Gastroesophageal sphincter (tissue), 4 donors: ENCODE measurements at regions not wholly inside any gene's neighbourhood (a gene's known extent, or its start where the extent isn't known, plus 50 kb on each side); places are given as distances from the start of the nearest gene placed in this dataset.
"Not testable (repeated sequence)": the region's sequence is repeated elsewhere in the genome, so short reads cannot be mapped to it uniquely, and the experiment has no call there.

ENCODE experiments used
- ATAC-seq: fragments of 150-250 bp; one replicate; pipeline ENCODE4 v1.9.1; 2016; ENCODE audit warnings: mild to moderate bottlenecking, moderate library complexity
- H3K27ac ChIP-seq, 4 donors: fragments of 200-600 bp; sonication (generic) in 3 of 4; 1 replicate in 3 of 4; 2 replicates in 1 of 4; pipeline ENCODE4 v1.5.1; 2016 to 2019
- H3K27me3 ChIP-seq: fragments of 200-600 bp; sonication (generic); one replicate; pipeline ENCODE4 v1.5.1; 2019
- H3K36me3 ChIP-seq, 2 donors: fragments of 200-600 bp; sonication (generic); one replicate each; pipeline ENCODE4 v1.5.1; 2019; ENCODE audit warnings: control low read depth in 1 of 2
- H3K4me1 ChIP-seq, 3 donors: fragments of 200-600 bp; sonication (generic); 1 replicate in 2 of 3; 2 replicates in 1 of 3; pipeline ENCODE4 v1.5.1; 2016 to 2019; ENCODE audit warnings: control low read depth in 2 of 3
- H3K4me3 ChIP-seq, 2 donors: fragments of 200-600 bp; sonication (generic); one replicate each; pipeline ENCODE4 v1.5.1; 2019; ENCODE audit warnings: mild to moderate bottlenecking in 1 of 2, moderate library complexity in 1 of 2
- H3K9me3 ChIP-seq, 3 donors: fragments of 200-600 bp; sonication (generic); one replicate each; pipeline ENCODE4 v1.5.1; 2017 to 2019; ENCODE audit warnings: control low read depth in 2 of 3
- EP300 ChIP-seq: sonication (generic); formaldehyde crosslinking; IDR thresholded peaks from one replicate; pipeline ENCODE4 v1.6.1; 2017; ENCODE audit warnings: antibody characterized with exemption, mild to moderate bottlenecking
- POLR2A ChIP-seq, 2 donors: fragments of 450-650 bp; IDR thresholded peaks; one replicate each; pipeline ENCODE4 v1.6.1; 2017; ENCODE audit warnings: antibody characterized with exemption in 2 of 2, mild to moderate bottlenecking in 2 of 2, moderate library complexity in 1 of 2
- POLR2AphosphoS5 ChIP-seq: sonication (generic); formaldehyde crosslinking; IDR thresholded peaks from one replicate; pipeline ENCODE4 v1.6.1; 2017; ENCODE audit warnings: antibody characterized with exemption
- WGBS, 2 donors: methylation state at CpG; one replicate each; pipeline ENCODE4 v1.1.5; 2018; ENCODE audit warnings: low coverage in 1 of 2; 5-methylcytosine and 5-hydroxymethylcytosine counted together
- TF ChIP-seq, protein P1 (sequence below), 4 experiments: fragments of 200-600 bp in 2 of 4; fragments of 450-650 bp in 2 of 4; sonication (generic) in 1 of 4; IDR thresholded peaks; one replicate each; pipeline ENCODE4 v1.5.1; 2017 to 2019; ENCODE audit warnings: antibody characterized with exemption in 4 of 4, mild to moderate bottlenecking in 2 of 4, moderate library complexity in 2 of 4

DNA sequence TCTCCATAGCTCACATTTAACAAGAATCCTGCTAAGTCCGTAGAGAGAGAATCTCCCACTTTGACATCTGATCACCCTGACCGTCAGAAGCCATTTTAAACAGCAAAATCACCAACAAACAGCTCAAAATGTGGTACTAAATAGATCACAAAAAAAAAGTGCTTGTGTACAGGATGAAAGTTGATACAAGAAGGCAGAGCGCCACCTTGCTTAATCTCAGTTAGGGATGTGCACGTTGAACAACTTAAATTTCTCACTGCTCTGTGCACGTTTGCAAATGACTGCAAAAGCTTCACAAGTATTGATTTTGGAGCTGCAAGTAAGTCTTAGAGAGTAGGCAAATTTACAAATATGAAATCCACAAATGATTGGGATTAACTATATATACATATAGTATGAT is 63.1 kb upstream of the NREP start:
- no peak for ATAC-seq
- H3K27ac ChIP-seq, result no peak overlapping the region
- no peaks in the 10 kb centered on the region for H3K36me3 ChIP-seq
- no peaks in the 10 kb centered on the region for H3K4me1 ChIP-seq
- H3K27me3 ChIP-seq, result no peaks in the 10 kb centered on the region
- WGBS, 2 donors, result 65 to 69% methylated on average over 4 to 5 of the region's 5 CpGs
- TF ChIP-seq POLR2AphosphoS5 (no peak), POLR2A (IDR thresholded peaks at IDR 0.05) (no peak), EP300 (no peak)
- TF ChIP-seq, protein P1, sequence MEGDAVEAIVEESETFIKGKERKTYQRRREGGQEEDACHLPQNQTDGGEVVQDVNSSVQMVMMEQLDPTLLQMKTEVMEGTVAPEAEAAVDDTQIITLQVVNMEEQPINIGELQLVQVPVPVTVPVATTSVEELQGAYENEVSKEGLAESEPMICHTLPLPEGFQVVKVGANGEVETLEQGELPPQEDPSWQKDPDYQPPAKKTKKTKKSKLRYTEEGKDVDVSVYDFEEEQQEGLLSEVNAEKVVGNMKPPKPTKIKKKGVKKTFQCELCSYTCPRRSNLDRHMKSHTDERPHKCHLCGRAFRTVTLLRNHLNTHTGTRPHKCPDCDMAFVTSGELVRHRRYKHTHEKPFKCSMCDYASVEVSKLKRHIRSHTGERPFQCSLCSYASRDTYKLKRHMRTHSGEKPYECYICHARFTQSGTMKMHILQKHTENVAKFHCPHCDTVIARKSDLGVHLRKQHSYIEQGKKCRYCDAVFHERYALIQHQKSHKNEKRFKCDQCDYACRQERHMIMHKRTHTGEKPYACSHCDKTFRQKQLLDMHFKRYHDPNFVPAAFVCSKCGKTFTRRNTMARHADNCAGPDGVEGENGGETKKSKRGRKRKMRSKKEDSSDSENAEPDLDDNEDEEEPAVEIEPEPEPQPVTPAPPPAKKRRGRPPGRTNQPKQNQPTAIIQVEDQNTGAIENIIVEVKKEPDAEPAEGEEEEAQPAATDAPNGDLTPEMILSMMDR (IDR thresholded peaks at IDR 0.05), result no peak
- H3K4me3 ChIP-seq, result no peak overlapping the region
- H3K9me3 ChIP-seq, result peaks cover 0 to 4% (median 0%) of the 10 kb centered on the region in 3 donors

GRCh38 chr5:111819028-111819427 is 62.0 kb upstream of the NREP start:
- H3K4me1 ChIP-seq, H3K36me3 ChIP-seq, ATAC-seq, H3K9me3 ChIP-seq, H3K4me3 ChIP-seq, H3K27ac ChIP-seq, H3K27me3 ChIP-seq: not testable (repeated sequence)
- 100% methylated on average over 1 of the region's 1 CpG; no CpG with 5 or more reads in 1 of the 2 donors for WGBS, 2 donors

DNA sequence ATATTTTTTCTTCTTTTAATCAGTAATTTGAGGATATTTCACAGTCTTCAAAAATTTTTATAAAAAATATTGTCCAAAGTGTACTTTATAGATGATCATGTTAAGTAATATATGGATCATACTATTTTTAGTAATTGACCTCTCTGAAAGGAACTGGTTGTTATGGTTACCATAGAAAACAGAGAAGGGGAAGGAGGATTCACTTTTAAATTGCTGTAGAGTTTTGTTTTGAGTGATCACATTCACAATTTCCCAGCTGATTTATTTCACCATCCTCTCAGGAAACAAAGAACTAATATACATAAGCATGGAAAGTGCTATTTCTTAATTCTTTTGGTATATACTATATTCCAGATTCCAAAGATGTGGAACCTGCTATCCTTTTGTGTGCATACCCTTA is 56.5 kb upstream of the NREP start:
- no peaks in the 10 kb centered on the region for H3K27me3 ChIP-seq
- no peak overlapping the region for H3K4me3 ChIP-seq
- H3K36me3 ChIP-seq, result no peaks in the 10 kb centered on the region
- ATAC-seq, result no peak
- H3K9me3 ChIP-seq, result no peaks in the 10 kb centered on the region
- H3K27ac ChIP-seq, result no peak overlapping the region
- TF ChIP-seq EP300, result no peak
- no peak for TF ChIP-seq POLR2AphosphoS5
- TF ChIP-seq POLR2A (IDR thresholded peaks at IDR 0.05), result no peak
- TF ChIP-seq, protein P1 (IDR thresholded peaks at IDR 0.05), result no peak
- H3K4me1 ChIP-seq, result no peaks in the 10 kb centered on the region

DNA sequence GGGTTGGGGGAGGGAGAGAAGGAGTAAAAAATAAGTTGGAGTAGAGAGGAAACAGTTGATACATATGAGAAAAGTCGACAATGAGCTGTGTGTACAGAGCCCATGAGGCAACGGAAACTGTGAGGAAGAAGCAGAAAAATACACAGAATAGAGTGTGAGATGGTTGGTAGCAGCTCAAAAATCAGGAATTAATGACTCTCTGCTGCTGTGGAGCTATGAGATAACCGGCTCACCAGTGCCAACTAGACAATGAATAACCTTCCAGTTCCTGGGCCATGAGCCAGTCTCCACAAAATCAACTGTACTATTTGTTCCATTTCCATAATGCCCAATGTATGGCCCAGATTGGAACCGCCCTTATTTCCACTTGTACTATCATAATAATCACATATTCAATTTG is 53.1 kb upstream of the NREP start:
- Histone ChIP-seq H3K4me1 (no peaks in the 10 kb centered on the region), H3K27ac (no peak overlapping the region), H3K4me3 (no peak overlapping the region), H3K27me3 (no peaks in the 10 kb centered on the region), H3K36me3 (no peaks in the 10 kb centered on the region), H3K9me3 (no peaks in the 10 kb centered on the region)
- 60 to 70% methylated on average over 4 of the region's 4 CpGs for WGBS, 2 donors
- ATAC-seq, result no peak
- no peak for TF ChIP-seq POLR2AphosphoS5
- TF ChIP-seq, protein P1 (IDR thresholded peaks at IDR 0.05), result no peak
